Fibroblast of the aortic adventitia (primary cell): ENCODE measurements at regions not wholly inside any gene's neighbourhood (a gene's known extent, or its start where the extent isn't known, plus 50 kb on each side); places are given as distances from the start of the nearest gene placed in this dataset.

Experiments used
- DNase-seq: peaks from one replicate; pipeline ENCODE4 v3.0.0-alpha.2; 2010; ENCODE audit warnings: low read depth
- H3K4me3 ChIP-seq: 2 replicates; pipeline ENCODE4 v1.5.1; 2011; ENCODE audit warnings: low read depth, mild to moderate bottlenecking, control low read depth, low read length, moderate library complexity
- TF ChIP-seq, protein P1 (sequence below): IDR thresholded peaks from 2 replicates; pipeline ENCODE4 v1.5.1; 2011; ENCODE audit warnings: mild to moderate bottlenecking, low read length, control low read depth, inconsistent platforms; ENCODE audit not compliant: insufficient read depth

- TF ChIP-seq, protein P1, sequence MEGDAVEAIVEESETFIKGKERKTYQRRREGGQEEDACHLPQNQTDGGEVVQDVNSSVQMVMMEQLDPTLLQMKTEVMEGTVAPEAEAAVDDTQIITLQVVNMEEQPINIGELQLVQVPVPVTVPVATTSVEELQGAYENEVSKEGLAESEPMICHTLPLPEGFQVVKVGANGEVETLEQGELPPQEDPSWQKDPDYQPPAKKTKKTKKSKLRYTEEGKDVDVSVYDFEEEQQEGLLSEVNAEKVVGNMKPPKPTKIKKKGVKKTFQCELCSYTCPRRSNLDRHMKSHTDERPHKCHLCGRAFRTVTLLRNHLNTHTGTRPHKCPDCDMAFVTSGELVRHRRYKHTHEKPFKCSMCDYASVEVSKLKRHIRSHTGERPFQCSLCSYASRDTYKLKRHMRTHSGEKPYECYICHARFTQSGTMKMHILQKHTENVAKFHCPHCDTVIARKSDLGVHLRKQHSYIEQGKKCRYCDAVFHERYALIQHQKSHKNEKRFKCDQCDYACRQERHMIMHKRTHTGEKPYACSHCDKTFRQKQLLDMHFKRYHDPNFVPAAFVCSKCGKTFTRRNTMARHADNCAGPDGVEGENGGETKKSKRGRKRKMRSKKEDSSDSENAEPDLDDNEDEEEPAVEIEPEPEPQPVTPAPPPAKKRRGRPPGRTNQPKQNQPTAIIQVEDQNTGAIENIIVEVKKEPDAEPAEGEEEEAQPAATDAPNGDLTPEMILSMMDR = no peak
- no peak overlapping the region for H3K4me3 ChIP-seq
- DNase-seq = no peak
These were observed 340.5 kb upstream of the SYNCRIP start for GRCh38 chr6:85983032-85983659.

DNA sequence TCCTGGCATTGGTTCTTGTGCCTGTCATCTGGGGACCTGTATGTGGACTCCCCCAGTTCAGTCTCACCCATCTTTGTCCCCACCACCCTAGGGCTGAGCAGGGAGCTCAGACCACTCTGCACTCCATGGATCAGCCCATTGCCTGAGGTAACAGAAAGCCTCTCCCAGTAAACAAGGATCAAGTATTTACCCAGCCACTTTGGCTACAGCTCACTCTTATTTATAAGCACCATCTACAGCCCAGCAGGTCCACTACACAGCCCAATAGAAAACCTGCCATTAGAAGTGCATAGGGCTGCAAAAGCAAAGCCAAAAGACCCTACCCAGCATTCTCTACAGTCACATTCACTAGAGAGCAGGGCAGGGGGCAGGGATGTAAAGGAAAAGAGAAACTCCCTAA lies 335.0 kb upstream of the SYNCRIP start:
- no peak overlapping the region for H3K4me3 ChIP-seq
- TF ChIP-seq, protein P1 = no peak
- no peak for DNase-seq

- TF ChIP-seq, protein P1 = no peak
- DNase-seq = no peak
- no peak overlapping the region for H3K4me3 ChIP-seq
These were observed 333.3 kb upstream of the SYNCRIP start for GRCh38 chr6:85975957-85976356.

GRCh38 chr6:85971238-85971637 lies 328.6 kb upstream of the SYNCRIP start:
- TF ChIP-seq, protein P1 = no peak
- no peak overlapping the region for H3K4me3 ChIP-seq
- DNase-seq = no peak

- no peak overlapping the region for H3K4me3 ChIP-seq
- TF ChIP-seq, protein P1 = no peak
- DNase-seq = no peak
These were observed 324.1 kb upstream of the SYNCRIP start for GRCh38 chr6:85966828-85967227.

DNA sequence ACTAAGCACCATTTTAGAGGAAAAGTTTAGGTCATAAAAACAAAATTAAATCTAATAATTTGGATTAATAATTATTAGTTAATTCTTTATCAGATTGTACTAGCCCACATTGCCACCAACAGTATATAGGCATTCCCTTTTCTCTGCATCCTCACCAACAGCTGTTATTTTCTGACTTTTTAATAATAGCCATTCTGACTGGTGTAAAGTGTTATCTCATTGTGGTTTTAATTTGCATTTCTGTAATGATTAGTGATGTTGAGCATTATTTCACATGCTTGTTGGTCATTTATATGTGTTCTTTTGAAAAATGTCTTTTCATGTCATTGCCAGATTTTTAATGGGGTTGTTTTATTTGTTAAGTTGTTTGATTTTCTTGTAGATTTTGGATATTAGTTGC lies 319.1 kb upstream of the SYNCRIP start:
- no peak overlapping the region for H3K4me3 ChIP-seq
- DNase-seq = no peak
- TF ChIP-seq, protein P1 = no peak

DNA sequence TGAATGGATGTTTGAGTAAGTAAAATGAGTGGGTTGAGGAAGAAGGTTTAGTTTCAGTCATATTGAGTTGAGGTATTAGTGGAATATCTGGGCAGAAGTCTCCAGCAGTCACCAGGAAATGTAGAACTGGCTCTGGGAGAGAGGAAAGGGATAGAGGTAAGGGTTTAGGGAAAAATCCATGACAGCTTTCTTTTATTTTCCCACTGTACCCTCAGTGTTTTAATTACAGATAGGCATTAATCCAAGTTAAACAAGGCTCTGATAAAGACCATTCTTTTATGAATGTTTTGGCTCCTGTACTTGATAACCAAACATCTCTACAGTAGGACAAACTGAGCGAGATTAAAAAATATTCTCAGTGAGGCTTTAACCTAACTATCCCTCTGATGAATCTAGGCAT lies 318.4 kb upstream of the SYNCRIP start:
- no peak overlapping the region for H3K4me3 ChIP-seq
- DNase-seq = no peak
- TF ChIP-seq, protein P1 = no peak
